ENCODE measurements at regions not wholly inside any gene's neighbourhood (a gene's known extent, or its start where the extent isn't known, plus 50 kb on each side); places are given as distances from the start of the nearest gene placed in this dataset.
A peak's percentile ranks its signal among the peaks of the same experiment; 100 is the strongest.

DNA sequence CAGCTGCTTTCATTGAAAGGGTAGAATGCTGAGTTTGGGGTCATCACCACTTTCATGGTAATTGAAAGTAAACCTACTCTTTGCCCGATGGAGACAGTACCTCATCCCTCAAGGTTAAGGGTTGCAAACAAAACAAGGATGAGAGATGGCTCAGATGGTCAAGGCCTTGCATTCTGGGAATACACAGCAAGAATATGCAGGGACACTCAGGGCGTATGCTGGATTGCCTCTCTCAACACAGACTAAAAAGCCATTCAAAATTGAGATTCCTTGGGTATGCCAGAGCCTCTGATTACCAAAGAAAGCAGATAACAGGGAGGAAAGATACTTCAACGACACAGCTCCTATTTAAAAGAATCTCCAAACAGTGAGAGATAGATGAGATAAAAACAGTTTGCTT, 310.4 kb downstream of the ARAP2 start:
- DNase-seq, result peak; percentile 13

DNA sequence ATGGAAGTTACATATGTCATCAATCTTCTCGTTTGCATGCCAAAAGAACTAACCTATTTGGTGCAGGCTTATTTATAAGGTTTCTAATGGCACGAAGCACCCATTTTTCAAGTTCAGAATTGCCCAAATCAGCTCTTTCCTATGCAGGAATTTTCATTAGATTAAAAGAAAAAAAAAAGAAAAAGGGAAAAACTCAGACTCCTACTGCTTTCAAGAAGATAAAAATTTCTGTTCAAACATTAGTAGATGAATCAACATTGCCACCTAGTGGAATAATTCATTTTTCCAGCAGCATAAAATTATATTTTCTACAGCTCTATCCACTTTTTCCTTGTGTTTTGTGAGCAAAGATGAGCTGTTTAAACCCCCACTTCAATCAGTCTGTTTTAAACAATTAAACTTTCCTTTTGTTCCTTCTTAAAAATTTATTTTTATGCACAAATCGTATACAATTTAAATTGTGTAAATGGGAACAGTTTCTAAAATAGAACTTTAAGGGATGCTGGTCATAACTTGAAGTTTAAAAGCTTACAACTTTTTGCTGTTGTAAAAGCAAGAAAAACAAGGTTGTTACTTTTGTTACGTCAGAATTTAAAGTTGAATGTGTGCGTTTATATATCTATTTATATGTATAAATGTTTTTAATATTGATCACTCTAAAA, 309.9 kb downstream of the ARAP2 start:
- peak; percentile 37 for DNase-seq

GRCh38 chr4:35938936-35939335, 305.4 kb downstream of the ARAP2 start:
- DNase-seq, result no peak

GRCh38 chr4:35939751-35940150, 304.6 kb downstream of the ARAP2 start:
- DNase-seq, result peak; percentile 84

GRCh38 chr4:35942092-35942491, 302.2 kb downstream of the ARAP2 start:
- no peak for DNase-seq

DNA sequence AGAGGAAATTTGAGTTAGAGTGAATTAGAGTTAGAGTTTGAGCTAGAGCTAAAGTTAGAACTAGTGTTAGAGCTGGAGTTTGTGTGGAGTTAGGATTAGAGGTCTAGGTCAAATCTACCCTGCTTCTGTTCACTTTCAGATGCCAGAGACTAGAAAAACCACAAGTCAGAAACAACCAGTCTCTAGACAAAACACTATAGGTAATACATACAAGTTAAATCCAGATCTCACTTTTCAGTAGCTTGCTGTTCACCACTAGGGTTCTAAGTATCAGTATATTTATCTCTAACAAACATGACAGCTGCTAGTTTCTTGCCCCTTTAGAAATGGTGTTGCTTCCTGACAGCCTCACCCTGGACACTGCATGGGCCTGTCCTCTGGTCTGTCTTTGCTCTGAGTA, 300.7 kb downstream of the ARAP2 start:
- DNase-seq, result no peak

DNA sequence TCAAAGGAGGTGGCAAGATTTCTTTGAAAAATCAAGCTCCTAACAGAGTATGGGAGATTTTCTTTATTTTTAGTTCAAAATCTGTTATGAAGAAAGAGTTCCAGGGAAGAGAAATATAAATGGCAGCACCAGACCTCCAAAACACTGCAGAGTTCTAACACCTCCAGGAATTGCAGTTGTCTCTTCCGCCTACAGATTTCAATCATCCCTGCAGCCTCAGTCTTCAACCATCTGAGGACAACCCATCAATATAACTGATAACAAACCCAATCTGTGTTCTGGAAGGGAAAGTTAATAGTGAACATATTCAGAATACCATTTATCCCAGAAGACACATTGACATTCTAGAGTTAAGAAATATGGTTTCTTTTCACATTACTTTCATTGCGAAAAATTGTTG, 296.1 kb downstream of the ARAP2 start:
- DNase-seq, result no peak

GRCh38 chr4:35950442-35950841, 293.9 kb downstream of the ARAP2 start:
- no peak for DNase-seq

DNA sequence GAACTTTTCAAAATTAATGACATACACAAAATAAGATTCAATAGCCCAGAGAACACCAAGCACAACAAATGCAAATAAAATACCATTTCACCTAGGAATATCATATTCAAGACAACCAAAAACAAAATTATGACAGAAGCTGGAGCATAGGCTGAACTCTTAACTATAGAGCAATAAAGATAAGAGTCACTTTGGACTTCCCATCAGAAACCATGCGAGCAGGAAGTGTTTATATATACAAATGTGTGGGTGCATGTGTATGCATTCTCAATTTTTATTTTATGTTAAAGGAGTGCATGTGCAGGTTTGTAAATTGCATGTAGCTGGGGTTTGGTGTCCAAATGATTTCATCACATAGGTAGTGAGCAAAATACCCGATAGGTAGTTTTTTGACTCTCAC, 291.6 kb downstream of the ARAP2 start:
- no peak for DNase-seq

DNA sequence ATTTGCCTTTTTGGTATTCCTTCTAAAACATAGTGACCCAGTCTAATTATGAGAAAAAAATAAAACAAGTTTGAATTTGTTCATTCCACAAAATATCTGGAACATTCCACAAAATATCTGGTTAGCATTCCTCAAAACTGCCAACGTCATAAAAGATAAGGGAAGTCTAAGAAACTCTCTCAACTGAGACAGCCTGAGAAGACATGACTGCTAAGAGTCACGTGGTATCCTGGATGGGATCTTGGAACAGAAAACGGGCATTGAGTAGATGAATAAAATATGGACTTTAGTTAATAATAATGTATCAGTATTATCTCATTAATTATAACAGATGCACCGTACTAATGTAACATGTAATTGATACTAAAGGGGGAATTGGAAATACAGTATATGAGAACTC, 280.9 kb downstream of the ARAP2 start:
- no peak for DNase-seq

DNA sequence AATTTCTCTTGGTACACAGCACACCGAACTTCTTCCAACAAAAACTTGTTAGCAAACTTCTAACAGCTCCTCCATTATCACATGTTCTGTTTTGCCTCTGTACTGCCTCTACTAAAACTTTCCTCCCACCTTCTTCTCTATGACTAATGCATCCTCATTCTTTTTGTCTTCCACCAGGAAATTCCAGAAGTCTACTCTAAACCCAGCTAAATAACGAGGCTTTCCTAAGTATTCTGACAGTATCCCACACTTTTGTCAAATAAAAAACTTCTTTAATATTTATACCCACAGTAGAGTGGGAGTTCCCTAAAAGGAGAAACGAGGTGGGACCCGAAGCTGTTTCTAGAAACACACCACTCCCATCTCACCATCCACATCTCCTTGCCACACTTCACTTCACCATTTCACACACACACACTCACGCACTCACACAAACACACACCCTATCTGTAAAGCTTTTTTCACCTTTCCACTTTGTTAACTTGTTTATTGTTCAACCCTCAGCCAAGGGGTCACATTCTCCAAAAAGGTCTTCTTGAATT, 280.3 kb downstream of the ARAP2 start:
- no peak for DNase-seq

DNA sequence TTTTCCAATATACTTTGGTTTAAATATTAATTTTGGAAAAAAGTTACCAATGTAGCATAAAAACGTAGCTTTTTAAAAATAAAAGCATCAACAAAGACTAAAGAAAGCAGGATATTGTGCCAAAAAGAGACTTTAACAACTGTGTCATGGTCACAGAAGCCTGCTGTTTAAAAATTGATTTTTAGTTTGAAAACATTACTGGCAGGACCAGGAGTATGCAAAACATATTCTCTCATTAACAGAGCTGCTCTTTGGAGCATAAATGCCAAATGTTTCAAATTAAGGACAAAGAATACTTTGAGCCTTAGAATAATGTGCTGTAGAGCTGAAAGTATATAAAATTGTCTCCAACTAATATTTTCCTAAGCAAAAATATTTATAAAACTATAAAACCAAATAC, 279.0 kb downstream of the ARAP2 start:
- DNase-seq, result no peak

DNA sequence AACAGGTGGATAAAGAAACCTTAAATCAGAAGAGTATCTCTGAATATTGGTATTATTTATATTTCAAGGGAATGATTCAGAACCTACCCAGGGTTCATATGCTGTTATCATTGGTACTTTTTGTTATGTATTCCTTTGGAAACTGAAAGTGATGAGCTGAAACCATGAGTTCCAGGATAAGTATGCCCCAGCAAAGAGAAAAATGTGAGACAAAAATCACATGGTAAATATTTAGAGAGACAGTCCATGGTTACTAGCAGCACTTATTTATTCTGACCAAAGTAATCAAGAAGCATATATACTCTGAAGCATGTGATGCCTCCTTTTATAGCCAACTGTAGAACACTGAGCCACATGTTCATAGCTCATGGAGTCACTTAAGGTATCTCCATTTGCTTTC, 277.7 kb downstream of the ARAP2 start:
- DNase-seq, result no peak

DNA sequence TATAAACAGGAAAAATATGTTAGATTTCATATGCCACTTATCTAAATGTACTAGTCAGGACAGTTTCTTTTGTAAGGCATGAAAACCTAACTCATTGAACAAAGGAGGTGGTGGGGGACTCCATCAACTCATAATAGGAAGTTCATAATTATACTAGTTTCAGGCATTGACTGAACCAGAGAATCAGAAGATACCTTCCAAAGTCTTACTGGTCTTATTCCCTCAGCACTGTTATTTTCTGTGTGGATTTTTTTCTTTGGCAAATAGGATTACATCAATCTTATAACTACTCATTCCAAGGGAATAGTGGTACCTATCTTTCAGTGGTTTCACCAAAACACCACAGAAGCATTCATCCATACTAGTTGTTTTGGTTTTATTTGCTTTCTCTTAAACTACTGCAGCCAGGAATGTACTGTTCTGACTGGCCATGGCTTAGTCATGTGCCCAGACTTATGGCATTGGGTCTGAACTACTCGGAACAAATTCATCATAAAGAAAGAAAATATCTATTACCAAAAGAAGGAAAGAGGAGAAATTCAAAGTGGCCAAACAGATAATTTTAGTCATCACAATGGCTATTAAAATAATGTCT, 273.9 kb downstream of the ARAP2 start:
- DNase-seq, result no peak

DNA sequence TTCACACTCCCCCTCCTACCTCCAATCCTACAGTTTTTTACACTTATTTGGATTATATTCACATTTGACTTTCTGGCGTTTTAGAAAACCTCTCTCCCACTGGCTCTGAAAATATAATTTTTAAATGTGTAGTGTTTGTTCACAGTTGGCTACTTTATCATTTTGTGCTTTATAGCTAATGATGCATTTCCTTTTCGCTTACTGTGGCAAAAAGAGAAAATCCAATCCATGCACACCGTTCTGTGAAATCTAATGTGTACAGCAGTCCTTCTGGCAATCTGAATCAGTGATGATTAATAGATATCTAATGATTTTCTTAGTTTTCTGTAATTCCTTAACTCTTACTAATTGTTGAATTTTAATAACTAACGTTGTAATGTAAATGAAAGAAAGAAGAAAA, 271.5 kb downstream of the ARAP2 start:
- DNase-seq, result no peak

DNA sequence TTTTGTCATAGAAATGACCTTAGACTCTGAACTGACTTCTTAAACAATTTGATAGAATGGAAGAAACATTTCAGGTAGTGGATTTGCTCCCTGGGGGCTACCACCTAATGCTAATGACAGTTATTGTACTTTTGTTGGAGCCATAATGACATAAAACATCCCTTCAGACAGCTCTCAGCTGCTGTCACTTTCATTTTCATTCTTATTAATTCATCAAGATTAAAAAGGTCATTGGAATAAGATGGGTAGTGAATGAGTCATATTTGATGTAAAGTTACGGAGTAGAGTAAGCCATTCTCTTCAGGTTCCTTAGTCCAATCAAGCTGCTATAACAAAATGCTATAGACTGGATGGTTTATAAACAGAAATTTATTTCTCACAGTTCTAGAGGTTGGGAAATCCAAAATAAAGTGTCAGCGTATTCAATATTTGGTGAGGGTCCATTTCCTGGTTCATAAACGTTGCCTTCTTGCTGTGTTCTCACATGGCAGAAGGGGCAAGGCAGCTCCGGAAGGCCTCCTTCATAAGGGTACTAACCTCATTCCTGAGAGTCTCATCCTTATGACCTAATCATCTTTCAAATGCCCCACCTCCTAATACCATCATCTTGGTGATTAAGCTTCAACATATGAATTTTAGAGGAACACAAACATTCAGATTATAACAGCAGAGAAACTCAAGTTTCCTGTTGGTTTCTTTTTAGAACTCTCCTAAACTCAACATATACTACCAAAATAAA, 268.5 kb downstream of the ARAP2 start:
- DNase-seq, result no peak

DNA sequence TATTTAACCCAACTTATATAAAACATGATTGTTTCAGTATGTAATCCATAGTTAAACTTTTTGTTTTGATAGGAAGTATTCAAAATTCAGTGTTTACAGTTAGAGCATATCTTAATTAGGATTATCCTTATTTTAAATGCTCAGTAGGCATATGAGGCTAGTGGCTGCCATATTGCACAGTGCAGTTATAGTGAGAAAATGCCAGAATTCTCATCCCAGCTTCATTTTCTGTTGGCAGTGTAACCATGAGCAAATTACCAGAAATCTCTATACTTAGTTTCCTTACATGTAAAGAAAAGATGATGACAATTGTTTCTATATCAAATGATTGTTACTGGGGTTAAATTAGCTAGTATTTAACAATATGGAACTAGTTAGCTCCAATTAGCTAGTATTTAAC, 265.8 kb downstream of the ARAP2 start:
- DNase-seq, result no peak

DNA sequence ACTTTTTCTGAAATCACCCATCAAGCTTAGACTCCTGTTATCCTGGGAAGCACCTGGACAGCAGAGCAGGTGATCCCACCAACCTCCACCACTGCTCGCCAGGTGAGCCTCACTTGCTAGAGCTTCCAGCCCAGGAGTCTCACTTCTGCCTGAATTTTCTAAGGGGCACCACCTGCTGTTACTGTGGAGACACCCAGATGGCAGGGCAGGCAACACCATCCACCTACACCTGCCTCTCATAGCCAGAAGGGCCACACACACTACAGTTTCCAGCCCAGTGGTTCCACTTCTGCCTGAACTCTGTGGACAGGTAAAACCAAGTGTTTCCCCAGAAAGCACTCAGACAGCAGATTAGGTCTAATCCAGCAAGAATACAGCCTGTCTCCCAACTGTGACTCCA, 262.0 kb downstream of the ARAP2 start:
- no peak for DNase-seq

GRCh38 chr4:35986537-35986936, 257.8 kb downstream of the ARAP2 start:
- DNase-seq, result no peak

GRCh38 chr4:35993606-35994005, 250.7 kb downstream of the ARAP2 start:
- no peak for DNase-seq

GRCh38 chr4:36000941-36001557, 243.3 kb downstream of the ARAP2 start:
- no peak for DNase-seq

DNA sequence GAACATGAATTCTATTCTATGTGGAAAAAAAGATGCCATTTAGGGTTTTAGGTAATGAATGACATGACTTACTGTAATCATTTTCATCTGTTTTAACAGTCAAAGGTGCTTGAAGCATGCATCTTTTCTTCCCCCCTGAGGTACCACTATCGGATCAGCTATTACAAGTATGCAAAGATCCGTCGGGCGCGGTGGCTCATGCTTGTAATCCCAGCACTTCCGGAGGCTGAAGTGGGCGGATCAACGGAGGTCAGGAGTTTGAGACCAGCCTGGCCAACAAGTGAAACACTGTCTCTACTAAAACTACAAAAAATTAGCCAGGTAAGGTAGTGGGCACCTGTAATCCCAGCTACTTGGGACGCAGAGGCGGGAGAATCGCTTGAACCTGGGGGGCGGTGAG, 241.3 kb downstream of the ARAP2 start:
- DNase-seq, result no peak

DNA sequence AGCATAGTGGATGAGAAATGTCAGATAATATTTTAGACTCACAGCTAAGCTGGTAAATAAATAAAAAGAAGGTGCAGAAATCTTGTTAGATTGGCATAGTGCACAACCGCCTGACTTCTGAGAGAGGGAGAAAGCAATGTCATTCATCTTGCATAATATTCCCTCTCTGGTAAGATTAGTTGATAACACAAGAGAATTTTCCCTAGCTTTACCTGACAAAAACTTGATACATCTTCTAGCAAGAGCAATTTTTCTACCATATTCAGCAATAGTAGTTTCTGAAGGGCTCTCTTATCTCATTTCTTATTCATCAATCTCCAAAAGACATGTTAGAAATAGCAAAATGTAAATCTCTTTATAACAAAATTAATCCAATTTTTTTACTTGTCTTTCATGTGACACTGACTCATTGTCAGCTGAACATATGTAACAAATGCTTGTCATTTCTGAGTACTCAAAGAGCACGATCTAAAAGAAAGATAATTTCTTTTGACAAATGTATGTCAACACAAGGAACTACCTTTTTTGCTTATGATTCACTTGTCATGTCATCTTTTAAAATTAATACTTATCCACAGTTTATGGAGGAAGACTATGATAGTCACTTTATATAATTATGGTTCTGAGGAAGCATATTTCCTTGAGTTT, 240.0 kb downstream of the ARAP2 start:
- no peak for DNase-seq

All from NCI-H69 (cell line).